ENCODE measurements at regions not wholly inside any gene's neighbourhood (a gene's known extent, or its start where the extent isn't known, plus 50 kb on each side); places are given as distances from the start of the nearest gene placed in this dataset.

DNA sequence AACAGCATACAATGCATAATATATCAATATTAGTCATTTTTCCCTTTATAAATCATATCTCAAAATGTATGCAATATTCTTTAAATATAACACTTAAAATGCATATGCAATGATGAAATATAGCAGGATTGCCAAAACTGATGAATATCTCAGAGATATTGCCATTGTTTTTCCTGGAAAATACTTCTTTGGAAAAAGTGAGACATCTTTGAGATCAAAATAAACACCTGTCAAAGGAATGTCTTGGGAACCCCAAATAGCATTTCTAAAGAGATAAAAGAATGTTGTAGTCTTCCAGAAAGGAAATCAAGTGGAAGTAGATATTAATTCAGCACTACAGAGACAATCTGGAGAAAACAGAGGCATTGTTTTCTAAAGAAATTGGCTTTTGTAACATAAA lies 457.8 kb upstream of the UBE2E2 start:
- TF ChIP-seq GATA1 (IDR thresholded peaks at IDR 0.05; ENCODE audit: low read depth, low read length) (no peak), POLR2A (IDR thresholded peaks at IDR 0.05; ENCODE audit: low read length) (no peak)

Data from erythroblast (primary cell).